HG02610 (cell line): ENCODE measurements at regions not wholly inside any gene's neighbourhood (a gene's known extent, or its start where the extent isn't known, plus 50 kb on each side); places are given as distances from the start of the nearest gene placed in this dataset.

Experiments
- ATAC-seq: cut with Tn5 transposase; IDR thresholded peaks from one replicate; pipeline ENCODE4 v1.9.1; 2021; ENCODE audit warnings: mild to moderate bottlenecking, moderate library complexity; ENCODE audit not compliant: unreplicated experiment

DNA sequence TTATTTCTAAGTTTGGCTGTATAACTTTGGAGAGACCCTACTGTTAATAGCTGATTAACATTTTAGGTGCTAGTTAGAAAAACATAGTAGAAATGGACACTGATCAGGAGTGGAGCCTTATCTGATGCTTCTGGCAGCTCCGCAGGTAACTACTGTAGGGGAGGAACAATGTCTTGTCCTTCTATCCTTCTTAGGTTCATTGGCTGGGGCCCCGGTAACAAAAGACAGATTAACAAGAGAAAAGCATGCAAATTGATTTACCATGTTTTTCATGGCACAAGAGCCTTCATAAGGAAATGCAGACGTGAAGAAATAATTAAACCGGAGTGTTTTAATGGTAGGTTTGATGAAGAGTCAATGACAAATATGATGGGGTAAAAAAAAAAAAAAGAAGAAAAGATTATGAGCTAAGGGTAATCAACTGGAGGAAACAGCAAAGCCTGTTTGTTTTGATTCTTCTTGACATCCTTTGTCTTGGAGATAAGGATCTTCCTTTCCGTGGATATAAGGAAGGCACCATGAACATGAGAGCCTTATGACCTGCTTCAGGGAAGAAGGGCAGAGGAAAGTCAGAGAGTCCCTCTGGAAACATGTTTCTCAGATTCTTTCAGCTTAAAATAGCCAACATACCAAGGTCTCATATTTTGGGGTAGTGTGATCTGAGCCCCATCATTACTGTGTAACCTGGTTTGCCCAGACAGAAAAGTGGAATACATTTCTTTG, 62.4 kb upstream of the GCFC2 start:
- ATAC-seq, result no peak

DNA sequence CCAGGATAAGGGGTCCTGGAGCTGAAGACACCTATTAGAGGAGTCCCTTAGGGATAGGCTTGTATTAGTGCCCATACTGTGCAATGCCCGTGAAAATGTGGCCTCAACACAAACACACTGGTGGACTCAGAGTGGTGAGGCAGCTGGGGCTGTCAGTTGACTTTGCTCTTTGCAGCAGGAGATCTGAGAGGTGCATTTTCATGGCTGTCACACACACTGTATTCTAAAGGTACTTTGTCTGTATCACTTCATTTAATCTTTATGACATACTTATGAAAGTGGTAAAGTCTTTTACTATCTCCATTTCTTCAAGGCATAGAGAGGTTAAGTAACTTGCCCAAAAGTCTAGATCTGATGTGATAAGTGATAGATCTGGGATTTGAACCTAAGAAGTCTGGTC, 55.1 kb upstream of the GCFC2 start:
- ATAC-seq, result no peak

DNA sequence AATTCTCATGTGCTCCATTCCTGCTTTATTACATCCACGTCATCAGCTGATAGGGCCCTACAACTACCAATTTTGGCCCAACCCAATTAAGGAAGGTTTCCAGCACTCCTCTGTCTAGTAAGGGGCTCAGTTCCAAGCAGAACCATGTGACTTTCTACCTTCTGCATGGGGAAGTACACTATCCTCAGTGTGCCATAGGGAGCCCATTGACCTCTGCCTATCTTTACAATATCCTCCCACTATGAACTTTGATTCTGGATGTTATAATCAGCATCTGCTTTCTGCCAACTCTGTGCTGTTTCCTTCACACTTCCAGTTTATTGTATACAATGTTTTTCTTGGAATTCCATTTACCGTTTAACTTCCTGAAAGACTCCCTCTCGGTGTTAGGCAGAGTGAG, 53.9 kb upstream of the GCFC2 start:
- ATAC-seq, result no peak
